Hippocampal formation (tissue), 2 donors: ENCODE measurements at regions not wholly inside any gene's neighbourhood (a gene's known extent, or its start where the extent isn't known, plus 50 kb on each side); places are given as distances from the start of the nearest gene placed in this dataset.
"Not testable (repeated sequence)": the region's sequence is repeated elsewhere in the genome, so short reads cannot be mapped to it uniquely, and the experiment has no call there.

Experiments
- DNase-seq, 2 donors: peaks; one replicate each; lab custom pipeline; 2025; lab: John Stamatoyannopoulos, UW

- no peak for DNase-seq
Observed at GRCh38 chr22:47622541-47622940, 860.1 kb downstream of the TBC1D22A start.

GRCh38 chr22:47621253-47621652, 858.8 kb downstream of the TBC1D22A start:
- DNase-seq: no peak

DNA sequence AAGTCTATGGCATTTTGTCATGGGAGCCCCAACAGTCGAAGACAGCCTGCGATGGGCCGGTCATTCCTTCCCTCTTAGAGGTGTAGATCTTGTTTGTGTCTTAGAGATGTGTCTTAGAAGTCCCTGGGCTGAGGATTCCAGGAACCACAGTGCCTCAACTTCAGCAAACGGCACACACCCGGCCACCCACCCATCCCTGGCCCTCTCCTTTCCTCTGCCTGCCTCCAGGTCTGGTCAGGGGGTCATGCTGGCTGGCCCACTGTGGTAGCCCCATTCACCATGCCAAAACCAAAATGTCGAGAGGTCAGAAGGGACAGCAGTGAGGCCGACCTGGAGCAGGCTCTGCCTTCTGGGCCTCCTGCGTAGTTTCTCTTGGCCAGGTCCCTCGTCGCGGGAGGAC, 857.9 kb downstream of the TBC1D22A start:
- no peak for DNase-seq

DNA sequence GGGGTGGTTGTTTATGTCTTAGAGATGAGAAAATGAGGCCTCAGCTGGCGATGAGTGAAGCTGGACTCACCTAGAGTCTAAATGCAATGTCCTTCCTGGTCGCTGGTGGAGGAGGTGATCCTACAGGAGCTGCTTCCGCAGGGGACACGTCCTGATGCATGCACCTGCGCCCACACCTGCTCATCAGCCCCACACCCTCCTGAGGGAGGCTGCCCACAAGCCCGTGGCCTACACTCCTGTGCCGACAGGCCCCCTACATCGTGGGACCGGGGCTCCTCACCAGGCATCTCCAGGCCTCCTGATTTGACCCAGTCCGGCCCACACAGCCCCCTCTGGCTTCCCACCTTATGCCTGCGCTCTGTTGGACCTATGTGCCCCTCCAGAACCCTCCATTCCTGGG, 857.2 kb downstream of the TBC1D22A start:
- DNase-seq: no peak

DNA sequence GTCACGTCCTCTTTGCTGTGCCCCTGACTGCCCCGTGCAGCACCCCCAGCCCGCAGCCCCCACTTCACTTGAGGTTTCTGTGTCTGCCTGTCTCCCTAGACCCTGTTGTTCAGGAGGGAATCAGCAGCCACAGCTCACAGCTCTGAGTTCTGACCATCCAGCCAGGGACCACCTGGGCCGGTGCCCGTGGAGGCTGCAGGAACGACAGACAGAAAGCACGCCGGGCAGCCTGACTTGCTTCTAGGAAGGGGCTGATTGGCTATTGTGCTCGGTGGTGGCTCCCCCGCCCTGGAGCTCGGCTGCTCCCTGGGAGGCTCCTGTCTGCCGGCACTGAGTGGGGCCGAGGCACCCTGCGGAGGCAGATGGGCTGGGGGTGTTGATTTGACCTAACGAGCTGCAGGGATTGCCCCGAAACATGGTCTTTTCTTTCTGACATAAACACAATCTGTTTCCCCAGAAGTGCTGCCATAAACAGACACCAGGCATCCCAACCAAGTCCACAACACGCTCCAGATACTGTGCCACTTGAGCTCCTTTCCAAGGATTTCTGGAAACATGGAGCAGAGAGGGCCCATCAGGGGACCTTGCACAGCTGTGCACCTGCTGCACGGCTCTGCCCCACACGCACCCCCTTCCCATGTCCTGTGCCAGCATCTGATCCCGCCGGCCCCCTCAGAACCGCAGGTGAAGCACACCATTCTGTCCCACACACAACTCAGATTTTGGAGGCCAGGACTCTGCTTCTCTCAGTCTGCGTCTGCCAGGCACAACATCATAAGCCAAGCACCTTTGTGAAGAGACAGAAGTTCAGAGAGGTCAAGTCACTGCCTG, 855.9 kb downstream of the TBC1D22A start:
- no peak for DNase-seq

GRCh38 chr22:47617186-47617585, 854.7 kb downstream of the TBC1D22A start:
- no peak for DNase-seq

GRCh38 chr22:47616396-47617020, 854.1 kb downstream of the TBC1D22A start:
- no peak for DNase-seq

- DNase-seq: no peak
Observed at GRCh38 chr22:47615051-47615450, 852.6 kb downstream of the TBC1D22A start.

DNA sequence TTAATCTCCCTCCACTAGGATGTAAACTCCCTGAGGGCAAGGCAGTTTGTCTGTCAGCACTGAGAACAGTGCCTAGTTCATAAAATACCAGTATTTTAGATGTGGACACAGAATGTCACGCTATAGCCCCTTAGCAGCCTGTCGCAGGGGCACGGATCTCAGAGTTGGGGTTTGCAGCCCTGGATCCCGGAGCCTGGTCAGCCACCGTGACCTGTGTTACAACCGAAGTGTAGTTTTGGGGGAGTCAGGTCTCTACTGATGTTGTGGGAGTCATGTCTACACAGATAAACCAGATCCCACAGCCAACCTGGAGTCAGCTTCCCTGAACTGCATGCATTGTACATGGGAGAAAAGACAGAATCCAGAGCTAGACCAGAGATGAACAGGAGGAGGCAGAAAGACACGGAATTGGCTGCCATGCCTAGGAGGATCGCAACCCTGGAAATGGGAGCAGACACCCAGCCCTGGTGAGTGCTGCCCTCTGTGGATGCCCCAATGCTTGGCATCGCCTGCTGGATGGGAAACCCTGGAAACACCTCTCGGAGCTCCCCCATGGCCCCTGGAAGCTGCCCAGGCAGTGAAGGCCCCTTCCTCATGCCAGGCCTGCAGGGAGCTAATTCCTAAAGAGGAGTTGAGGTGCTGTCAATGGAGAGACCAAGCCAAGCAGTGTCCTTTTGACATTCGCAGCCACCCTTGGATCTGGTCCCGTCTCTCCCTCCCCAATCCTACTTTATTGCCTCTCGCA, 851.3 kb downstream of the TBC1D22A start:
- DNase-seq: no peak

DNA sequence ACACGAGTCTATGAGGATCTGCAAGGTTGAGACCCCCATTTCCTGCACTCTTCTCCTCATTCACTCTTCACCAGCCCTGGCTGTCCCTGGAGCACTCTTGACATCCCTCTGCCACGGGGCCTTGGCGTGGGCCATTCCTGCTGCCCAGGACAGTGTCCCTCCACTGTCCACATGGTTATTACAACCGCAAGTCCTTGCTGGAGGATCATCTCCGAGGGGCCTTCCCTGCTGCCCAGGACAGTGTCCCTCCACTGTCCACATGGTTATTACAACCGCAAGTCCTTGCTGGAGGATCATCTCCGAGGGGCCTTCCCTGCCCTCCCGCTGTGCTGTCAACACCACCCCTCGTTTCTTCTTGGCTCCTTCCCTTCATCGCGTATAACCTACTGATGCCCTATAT, 850.7 kb downstream of the TBC1D22A start:
- not testable (repeated sequence) for DNase-seq

- no peak for DNase-seq
Observed at GRCh38 chr22:47612311-47612910, 850.0 kb downstream of the TBC1D22A start.

GRCh38 chr22:47610764-47611163, 848.3 kb downstream of the TBC1D22A start:
- DNase-seq: no peak

DNA sequence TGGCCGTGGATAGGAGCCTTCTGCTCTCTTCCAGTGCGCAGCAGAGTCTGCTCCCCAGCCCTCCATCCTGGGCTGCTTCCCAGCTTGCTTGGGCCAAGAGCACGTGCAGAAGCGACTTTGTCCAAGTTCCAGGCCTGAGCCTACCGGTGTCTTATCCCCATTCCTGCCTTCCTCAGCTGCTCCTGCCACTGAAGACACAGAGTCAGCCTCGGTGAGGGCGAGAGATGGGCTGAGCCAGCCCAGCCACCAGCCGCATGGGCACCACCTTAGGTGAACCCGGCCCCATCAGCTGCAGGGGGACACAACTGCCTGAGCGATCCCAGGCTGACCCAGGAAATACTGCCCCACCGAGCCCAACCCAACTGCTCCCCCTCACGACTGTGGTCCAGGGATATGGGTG, 847.8 kb downstream of the TBC1D22A start:
- DNase-seq: no peak

DNA sequence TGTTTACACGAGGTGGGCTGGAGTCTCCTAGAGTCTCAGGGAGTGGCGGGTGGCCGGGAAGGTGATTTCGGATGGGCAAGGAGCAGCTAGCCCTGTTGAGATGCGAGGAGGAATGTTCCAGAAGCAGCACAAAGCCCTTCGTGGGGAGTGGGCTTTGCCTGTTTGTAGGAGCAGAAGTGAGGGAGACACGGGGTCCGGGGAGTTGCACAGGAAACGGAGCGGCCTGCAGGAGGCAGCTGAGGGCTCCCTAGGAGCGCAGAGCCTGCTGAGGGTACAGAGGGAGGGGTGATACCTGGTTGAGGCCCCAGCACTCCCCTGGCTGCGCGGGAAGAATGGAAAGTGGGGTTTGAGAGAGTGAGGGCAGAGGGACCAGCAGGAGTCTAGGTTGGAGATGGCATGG, 847.2 kb downstream of the TBC1D22A start:
- DNase-seq: no peak

DNA sequence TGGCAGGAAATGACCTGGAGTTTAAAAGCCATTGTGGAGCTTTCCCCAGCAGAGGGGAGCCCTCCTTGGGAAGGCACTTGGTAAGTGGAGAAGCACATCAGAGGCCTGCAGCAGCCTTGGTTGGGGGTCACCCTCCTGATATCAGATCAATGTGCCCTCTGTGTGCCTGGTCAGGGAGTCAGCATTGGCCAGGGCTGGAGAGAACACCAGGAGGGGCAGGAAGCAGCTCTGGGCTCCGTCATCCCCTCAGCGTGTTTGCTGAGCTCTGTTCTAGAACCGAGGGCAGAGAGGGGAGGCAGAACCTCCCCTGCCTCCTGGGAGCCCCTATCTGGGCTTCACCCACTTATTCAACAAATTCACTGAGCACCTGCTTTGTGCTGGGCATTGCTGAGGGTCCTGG, 846.0 kb downstream of the TBC1D22A start:
- DNase-seq: no peak

GRCh38 chr22:47607486-47607885, 845.0 kb downstream of the TBC1D22A start:
- no peak for DNase-seq

DNA sequence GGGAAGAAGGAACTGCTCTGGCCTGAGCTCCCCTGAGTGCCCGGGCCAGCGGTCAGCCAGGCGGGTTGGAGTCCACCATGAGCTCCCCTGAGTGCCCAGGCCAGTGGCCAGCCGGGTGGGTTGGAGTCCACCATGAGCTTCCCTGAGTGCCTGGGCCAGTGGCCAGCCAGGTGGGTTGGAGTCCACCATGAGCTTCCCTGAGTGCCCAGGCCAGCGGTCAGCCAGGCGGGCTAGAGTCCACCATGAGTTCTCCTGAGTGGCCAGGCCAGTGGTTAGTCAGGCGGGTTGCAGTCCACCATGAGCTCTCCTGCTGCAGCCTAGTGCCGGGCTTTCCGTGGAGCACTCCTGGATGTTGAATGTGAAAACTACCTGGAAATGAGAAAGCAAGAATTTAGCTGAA, 844.0 kb downstream of the TBC1D22A start:
- DNase-seq: no peak

DNA sequence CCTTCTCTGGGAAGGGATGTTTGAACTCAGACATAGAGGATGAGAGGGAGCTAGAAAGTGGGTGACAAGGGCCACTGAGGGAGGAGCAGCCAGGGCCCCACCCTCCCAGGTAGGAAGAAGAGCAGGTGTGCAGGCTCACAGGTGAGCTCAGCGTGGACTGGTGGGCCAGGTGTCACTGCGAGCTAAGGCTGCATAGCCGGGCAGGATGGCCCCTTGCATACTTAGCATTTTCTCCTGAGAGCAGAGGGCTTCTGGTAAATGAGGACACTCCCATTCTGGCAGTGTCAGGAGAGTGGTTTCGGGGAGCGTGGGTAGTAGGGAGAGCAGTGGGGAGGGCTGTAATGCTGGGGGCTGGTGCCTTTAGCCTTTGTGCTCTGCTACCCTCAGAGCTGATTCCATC, 843.4 kb downstream of the TBC1D22A start:
- DNase-seq: no peak

DNA sequence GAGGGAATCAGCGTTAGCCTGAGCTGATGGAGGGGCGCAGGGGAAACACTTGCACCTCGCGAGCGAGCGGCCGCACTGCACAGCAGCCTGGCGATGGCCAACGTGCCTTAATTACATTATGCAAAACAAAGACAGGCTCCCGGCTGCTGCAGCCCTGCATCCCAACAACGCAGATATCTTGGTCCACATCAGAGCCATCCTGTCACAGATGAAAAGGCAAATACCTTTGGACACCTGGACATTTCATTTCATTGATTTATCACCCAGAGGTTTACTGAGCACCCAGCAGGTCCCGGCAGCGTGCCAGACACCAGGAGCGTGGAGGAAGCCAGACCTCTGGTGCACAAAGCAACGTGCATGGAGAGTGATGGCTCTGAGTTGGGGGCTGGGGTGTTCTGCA, 843.0 kb downstream of the TBC1D22A start:
- no peak for DNase-seq

- DNase-seq: no peak
Observed at GRCh38 chr22:47604563-47604962, 842.1 kb downstream of the TBC1D22A start.

DNA sequence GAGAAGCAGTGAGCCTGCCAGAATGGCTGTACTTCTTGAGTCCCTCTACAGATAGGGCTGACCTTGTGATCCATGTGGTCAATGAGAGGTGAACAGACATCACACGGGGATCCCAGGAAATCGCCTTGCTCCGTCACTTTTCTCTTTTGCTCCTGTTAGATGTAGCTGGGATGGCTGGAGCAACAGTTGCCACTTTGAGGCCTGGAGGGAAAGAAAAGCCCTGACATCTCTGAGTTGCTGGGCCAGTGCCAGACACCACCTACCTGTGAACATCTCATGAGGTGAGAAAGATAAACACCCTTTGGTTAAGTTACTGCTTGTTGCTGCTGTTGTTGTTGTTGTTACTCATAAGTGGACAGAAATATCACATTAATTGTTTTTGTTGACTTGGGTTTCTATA, 840.3 kb downstream of the TBC1D22A start:
- no peak for DNase-seq

- no peak for DNase-seq
Observed at GRCh38 chr22:47601666-47602065, 839.2 kb downstream of the TBC1D22A start.
